NCI-H128 (cell line): ENCODE measurements at regions not wholly inside any gene's neighbourhood (a gene's known extent, or its start where the extent isn't known, plus 50 kb on each side); places are given as distances from the start of the nearest gene placed in this dataset.
"Not testable (repeated sequence)": the region's sequence is repeated elsewhere in the genome, so short reads cannot be mapped to it uniquely, and the experiment has no call there.

ENCODE experiments used
- DNase-seq: peaks from one replicate; lab custom pipeline; 2025; ENCODE audit not compliant: unreplicated experiment; lab: John Stamatoyannopoulos, UW

DNA sequence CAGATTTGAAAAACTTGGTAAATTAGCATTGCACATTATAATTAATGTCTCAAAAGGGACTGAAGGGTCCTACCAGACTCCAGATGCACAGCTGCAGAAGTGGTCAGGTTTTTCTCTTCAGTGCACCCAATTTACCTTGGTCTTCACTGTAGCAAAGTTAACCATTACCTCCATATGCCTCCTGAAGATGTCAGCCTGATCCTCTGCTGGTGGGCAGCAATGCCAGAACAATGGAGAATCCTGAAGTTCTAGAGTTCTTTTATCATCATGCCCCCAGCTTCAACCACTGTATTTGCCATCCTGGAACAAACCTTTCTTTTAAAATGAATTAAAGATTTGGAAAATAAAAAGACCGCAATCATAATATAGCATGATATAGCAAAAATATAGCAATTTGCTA is 1774.8 kb upstream of the CELF4 start:
- DNase-seq: no peak

DNA sequence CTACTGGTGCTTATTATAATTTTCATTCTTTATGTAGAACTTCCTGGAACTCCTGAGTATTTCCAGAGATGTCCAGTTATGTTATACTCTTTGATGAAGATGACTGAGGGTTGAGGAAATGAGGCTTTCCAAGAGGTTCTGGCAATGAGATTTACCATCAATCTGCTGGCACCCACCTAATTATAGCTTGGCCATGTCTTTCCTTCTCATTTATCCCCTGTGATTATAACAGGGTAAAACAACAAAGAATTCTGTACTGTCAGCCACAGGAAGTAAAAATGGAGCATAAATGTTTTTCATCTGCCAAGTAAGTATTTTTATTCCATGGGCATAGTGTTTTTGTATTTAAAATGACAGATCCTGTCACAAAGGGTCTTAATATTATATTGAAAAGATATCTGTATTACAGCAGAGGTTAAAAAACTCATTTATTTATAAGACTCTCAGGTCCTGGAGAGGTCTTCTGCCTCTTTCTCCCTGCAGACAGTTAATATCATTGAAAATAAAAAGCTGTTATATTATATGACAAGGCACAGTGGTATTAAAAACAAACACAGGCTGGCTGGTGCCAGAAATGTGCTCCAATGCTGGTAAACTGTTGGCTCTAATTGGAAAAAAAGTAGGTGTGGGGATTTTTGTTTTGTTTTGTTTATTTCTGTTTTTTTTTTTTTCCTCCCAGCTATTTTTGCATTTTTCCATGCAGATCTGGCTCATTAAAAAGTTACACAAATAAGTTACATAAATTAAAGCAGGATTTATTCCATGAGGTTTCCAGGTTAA is 1764.1 kb upstream of the CELF4 start:
- DNase-seq: no peak

DNA sequence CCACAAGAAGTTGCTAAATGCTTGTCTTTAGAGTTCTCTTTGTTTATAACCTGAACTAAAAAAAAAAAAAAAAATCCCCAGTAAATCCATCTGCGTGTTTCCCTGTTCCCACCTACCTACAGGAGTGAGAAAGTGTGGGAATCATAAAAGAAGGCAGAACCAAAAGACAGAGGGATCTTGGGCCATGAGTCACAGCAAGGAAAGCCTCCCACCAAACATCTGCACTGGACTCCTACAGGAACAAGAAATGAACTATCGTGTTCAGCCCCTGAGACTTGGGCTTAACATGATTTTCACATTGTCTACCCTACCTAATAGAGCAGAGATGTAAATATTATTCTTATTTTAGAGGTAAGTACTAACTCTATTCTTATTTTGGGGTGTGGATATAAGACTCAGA is 1761.2 kb upstream of the CELF4 start:
- DNase-seq: no peak

DNA sequence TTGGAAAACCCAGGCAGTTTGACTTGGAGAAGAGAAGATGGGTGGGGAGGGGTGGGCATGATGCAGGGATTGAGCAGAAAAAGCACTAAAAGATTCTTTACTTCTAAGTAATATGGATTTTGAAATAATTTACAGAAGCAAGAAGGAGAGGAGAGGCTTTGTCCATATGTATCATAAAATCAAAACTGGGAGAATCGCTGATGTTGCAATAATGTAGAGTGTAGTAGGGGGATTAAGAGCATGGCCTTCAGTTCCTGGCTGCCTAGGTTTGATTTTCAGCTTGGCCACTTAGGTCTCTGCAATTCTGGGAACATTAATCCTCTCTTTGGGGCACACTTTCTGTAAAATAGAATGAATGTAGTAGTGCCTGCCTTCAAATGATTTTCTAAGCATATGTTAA is 1760.4 kb upstream of the CELF4 start:
- no peak for DNase-seq

DNA sequence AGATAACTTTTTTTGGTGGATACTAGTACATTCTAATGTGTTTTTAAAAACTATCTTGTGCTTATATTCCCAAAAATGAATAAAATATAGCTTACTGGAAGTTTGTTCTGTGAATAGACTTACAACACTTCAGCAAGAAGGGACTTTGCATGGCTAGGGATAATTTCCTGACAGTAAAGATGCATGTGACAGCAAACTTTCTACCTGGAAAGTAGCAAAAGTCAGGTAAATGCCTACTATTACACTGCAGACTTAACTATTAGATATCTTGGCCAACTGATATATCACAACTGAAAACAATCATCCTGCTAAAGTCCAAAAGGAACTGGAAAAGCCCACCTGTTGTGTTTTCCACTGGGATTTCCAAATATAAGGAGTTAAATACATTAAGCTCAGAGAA is 1753.5 kb upstream of the CELF4 start:
- DNase-seq: no peak

DNA sequence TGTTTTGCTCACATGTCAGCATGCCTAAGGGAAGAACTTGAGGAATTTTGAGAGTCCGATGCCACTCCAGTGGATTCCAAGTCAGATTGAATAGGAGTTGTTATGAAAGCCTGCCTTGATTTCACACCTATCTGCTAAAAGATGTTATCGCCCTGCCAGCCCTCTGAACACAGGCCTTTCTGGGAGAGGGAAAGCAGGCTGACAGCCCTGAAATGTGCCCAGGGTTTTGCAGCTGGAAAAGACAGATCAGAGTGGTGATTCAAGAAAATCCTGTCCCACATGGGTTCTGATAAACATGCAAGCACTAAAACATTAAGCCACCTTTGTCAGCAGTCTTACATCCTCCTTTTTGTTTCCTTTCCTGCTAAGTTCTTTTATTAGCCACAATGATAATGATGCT is 1752.9 kb upstream of the CELF4 start:
- DNase-seq: no peak

DNA sequence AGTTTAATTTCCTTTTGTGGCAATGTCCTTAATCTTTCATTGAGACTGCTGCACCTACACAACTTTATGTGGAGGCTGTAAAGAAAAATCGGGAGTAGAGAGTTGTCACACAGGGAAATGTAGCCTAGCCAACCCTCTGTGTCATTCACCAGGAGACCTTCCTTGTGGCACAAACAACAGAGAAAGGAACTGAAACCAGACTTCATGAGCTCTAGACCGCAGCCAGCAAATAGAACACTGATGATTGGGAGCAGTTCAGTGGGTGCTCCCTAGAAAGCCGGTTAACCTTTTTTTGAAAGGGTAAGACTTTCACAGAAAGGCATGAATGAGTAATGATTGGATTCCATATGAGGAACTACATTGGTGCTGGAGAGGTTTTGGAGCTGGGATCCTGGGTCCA is 1752.4 kb upstream of the CELF4 start:
- DNase-seq: no peak

DNA sequence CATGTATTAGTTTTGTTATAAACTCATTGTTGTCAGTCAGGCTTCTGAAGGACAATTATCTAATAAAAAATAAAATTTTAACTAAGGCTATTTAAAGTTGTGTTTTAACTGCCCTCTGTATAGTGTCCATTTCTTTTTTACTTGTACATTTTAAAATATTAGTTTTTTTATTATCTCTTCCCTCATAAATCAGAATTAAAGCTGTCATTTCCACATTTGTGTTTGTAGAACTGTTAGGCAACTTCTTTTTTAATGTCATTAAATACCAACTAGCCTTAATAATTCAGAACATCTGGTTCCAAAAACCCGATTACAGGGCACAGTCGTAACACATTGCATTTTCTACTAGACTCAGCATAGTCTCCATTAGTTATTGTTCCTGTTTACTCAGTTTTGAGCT is 1749.0 kb upstream of the CELF4 start:
- no peak for DNase-seq

DNA sequence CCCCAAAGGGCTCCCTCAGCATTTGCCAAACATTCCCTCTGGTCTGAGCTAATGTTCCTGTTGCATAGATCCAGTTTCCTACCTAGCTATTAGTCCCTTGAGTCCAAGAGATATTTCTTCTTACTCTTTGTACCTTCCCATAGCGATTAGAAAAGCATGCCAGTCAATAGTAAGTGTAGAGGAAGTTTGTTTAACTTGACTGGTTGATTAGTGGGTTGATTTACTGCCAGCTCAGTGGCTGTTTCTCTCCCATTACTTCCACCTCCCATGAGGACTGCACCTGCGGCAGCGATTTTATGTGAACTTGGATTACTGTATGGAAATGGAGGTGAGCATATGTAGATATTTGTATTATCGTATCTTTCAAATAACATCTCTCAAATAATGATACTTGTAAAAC is 1748.4 kb upstream of the CELF4 start:
- no peak for DNase-seq

DNA sequence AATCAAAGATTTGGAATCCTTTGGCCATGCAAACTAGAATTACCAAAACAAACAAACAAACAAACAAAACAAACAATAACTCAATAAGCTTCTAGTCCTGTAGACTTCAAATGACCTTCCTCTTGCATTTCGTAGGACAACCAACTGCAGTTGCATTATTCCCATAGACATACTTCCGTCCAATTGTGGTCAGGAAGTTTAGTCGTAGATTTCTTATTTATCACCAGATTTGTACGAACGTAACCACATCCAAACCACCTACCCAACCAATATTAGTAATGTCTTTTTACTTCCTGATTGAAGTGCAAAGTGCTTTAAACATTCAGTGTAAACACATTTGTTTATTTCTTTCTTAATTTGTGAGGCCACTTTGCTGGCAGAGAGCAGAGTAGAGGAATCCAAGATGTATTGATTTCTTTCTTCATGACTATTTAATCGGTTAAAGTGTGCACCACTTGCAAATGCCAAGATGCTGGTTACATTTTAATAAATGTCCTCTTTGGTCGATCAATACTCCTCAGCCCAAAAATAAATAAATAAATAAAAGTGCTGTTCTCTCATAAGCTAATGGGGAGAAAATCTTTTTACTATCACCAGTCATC is 1745.6 kb upstream of the CELF4 start:
- no peak for DNase-seq

DNA sequence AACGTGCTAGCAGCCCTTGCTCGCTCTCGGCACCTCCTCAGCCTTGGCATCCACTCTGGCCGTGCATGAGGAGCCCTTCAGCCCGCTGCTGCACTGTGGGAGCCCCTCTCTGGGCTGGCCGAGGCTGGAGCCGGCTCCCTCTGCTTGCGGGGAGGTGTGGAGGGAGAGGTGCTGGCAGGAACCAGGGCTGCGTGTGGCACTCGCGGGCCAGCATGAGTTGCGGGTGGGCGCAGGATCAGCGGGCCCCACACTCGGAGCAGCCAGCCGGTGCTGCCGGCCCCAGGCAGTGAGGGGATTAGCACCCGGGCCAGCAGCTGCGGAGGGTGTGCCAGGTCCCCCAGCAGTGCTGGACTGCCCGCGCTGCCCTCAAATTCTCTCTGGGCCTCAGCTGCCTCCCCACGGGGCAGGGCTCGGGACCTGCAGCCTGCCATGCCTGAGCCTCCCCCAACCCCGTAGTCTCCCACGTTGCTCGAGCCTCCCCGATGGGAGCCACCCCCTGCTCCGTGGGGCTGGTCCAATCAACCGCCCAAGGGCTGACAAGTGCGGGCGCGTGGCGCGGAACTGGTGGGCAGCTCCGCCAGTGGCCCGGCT is 1743.4 kb upstream of the CELF4 start:
- not testable (repeated sequence) for DNase-seq

DNA sequence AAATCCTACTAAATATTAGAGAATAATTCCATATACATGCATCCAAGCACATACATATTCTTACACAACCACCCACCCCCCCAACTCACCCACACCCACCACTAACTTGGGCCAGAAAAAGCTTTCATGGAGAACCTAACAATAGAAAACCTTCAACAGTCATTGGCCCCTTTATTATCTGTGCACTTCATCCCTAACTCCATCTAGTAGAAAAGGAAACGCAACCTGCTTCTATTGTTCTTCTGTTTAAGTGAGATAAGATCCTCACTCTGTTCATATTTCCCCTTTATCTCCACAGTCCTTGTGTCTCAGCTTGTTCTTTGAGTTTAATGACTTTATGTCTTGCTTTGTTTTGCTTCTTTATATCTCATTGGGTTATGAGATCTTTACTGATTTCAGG is 1740.2 kb upstream of the CELF4 start:
- no peak for DNase-seq

DNA sequence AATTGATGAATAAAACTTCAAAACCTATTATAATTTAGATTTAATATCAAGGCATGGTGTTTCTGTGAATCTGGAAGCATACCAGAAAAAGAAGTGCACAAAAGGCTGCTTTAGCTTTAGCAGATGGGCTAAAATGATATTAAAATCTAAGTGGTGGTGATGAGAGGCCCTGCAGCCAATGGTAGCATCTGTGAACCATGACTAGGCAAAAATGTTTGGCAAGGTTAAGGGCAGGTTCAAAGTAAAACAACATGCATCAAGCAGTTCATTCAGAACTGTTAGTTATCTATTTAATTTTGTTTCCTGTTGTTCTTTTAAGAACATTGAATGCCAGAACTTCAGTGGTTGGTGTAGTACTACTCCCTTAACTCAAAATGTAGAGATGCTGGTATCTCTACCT is 1736.9 kb upstream of the CELF4 start:
- no peak for DNase-seq

DNA sequence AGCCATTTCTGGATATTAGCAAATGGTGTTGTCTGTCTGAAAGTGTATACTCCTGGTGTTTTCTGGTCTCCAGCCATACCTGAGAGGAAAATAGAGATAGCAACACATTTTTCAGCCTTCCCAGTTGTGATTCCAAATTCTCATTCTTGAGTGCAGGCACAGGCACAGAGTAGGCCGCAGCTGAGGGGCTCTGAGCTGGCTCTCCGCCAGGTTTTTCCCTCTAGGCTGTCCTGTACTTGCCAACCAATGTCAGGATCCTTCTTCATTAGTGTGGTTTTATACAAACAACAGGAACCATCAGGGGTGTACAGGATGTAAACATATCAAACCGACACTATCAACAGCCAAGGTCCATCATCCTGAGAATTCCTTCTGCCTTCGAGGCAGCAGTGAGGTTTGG is 1733.6 kb upstream of the CELF4 start:
- no peak for DNase-seq

DNA sequence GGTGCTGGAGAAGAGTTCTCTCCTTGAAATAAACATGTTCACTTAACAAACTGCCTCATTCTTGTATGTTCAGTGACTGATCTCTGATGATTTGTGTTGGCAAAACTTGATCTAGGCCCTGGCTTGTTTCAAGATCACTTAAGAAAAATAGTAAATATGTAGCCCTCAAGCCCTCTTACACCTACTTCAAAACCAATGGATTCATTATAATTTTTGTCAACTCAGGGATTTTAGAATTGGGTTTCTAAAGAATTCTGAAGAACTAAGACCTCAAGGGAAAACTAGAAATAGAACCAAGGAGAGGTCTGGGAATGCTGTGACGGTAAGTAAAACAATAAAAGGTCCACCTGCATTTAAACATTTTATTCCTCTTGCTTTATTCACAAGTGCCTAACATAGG is 1731.6 kb upstream of the CELF4 start:
- no peak for DNase-seq

DNA sequence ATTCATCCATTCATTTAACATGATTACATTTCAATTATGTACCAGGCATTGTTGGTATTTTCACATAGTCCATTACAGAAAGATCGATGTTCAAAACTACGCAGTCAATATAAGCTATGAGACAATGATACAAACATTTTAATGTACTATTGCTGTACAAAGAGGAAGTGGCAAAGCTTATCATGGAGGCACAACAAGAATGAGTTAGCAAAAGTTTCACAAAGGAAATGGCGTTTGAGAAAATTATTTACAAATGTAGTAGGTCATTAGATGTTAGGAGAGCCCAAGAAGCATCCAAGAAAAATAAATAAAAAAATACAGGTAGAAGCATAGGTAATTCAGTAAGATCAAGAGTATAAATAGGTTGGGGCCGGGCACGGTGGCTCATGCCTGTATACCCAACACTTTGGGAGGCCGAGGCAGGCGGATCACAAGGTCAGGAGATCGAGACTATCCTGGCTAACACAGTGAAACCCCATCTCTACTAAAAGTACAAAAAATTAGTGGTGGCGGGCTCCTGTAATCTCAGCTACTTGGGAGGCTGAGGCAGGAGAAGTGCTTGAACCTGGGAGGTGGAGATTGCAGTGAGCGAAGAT is 1730.8 kb upstream of the CELF4 start:
- no peak for DNase-seq

DNA sequence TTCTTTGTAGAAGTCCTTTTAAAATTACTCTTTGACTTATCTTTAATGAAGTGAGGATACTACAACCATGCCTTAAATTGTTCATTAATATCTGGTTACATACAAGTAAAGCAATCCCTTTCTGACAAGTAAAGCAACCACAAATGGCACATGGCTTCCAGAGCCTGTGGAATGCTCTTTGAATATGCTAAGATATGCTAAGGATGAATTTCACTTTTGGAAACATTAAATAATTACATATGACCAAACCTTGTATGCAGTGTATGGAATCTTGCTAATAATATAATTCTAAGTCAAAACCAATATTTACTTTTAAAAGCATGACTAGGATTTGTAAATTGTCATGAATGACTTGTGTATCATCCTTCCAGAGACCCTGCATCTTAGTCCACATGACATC is 1711.2 kb upstream of the CELF4 start:
- no peak for DNase-seq

DNA sequence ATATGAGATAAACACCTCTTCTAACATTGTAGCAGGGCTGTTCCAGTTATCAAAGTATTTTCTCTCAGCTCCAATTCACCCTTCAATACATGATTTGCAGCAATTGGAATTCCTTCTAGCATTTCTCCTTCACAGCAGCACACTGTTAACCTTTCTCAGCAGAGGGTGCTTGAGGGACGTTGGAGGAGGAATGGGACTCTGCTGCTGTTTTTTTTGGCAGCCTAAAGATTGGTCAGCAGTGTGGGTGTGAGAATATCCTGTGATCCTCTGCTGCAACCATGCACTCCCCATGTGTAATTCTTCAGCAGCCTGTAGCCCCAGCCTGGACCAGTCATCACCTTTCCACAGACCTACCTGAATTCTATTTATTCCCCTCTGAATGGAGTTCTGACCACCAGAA is 1708.9 kb upstream of the CELF4 start:
- no peak for DNase-seq

DNA sequence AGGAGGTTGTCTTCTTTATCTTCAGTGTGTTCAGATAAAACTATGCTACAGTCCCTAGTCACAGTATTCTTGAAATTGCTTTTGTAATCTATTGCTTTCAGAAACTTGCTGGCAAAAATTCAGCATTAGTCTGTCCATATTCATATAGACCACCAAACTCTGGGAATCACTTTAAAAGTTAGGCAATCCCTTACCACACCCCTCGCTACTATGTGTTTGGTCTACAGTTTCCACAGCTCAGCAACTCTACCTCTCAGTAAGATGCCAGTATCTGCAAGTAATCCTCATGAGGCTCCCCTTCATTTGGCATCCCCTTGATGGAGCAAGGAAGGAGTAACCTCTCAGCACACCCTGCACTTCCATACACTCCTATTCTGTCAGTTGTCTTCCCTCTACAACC is 1706.6 kb upstream of the CELF4 start:
- no peak for DNase-seq

DNA sequence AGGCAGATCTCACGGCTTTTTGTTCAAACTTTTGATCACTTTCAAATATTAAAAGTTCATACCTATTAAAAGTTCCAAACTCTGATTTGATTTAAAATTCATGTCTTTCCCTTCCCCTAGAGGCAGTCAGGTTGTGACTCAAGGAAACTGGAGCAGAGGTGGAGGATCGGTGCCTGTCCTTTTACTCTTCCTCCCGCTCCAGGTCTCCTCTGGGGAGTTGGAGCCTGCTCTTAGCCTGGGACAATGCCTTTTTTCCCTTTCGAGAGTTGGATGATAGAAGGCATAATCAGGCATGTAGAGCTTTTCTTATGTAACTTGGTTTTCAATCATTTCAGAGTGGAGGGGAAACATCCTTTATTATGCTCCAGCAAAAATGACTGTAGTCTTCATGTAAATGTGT is 1706.1 kb upstream of the CELF4 start:
- no peak for DNase-seq

DNA sequence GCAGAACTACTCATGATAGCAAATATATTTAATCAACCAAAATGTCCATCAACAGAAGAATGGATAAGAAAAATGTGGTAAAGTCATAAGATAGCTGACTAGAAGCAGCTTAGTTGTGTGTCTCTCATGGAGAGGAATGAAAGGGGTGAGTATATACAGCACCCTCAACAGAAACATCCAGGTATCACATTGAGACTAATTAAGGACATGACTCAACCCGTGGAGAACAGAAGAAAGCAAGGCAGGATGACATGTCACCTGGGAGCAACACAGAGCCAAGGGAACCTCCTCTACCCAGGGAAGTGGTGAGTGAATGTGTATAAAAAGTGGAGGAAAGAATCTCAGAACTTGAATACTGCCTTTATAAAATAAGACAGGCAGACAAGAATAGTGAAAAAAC is 1695.0 kb upstream of the CELF4 start:
- DNase-seq: no peak

DNA sequence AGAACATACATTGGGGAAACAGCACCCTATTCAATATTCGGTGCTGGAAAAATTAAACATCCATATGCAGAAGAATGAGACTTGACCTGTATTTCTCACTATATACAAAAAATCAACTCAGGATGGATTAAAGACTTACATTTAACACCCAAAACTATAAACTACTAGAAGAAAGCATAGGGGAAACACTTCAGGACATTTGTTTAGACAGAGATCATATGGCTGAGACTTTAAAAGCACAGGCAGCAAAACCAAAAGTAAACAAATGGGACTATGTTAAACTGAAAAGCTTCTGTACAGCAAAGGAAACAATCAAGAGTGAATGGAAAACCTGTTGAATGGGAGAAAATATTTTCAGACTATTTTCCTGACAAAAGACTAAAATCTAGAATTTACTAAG is 1694.1 kb upstream of the CELF4 start:
- DNase-seq: no peak
